Liver (tissue), 8 donors: ENCODE measurements at regions not wholly inside any gene's neighbourhood (a gene's known extent, or its start where the extent isn't known, plus 50 kb on each side); places are given as distances from the start of the nearest gene placed in this dataset.

ENCODE experiments used
- DNase-seq: peaks from one replicate; pipeline ENCODE4 v3.0.0-alpha.2; 2017; ENCODE audit warnings: low spot score
- H3K27ac ChIP-seq, 2 donors: one replicate each; pipeline ENCODE4 v1.7.0; 2013; ENCODE audit warnings: inconsistent platforms in 2 of 2, low read length in 2 of 2, control low read depth in 1 of 2, low read depth in 1 of 2, mild to moderate bottlenecking in 1 of 2
- H3K27me3 ChIP-seq, 4 donors: one replicate each; pipeline versions ENCODE4 v1.6.1 to v1.7.0; 2013; ENCODE audit warnings: low read length in 3 of 4, inconsistent platforms in 1 of 4, mild to moderate bottlenecking in 1 of 4, moderate library complexity in 1 of 4; ENCODE audit not compliant: control insufficient read depth in 4 of 4, insufficient read depth in 4 of 4
- H3K36me3 ChIP-seq, 4 donors: one replicate each; pipeline versions ENCODE4 v1.6.1 to v1.7.0; 2013; ENCODE audit warnings: low read length in 3 of 4, mild to moderate bottlenecking in 3 of 4, low read depth in 1 of 4, moderate library complexity in 1 of 4; ENCODE audit not compliant: control insufficient read depth in 4 of 4, insufficient read depth in 3 of 4
- H3K4me1 ChIP-seq, 4 donors: one replicate each; pipeline versions ENCODE4 v1.6.1 to v1.7.0; 2013; ENCODE audit warnings: low read length in 3 of 4, mild to moderate bottlenecking in 3 of 4, moderate library complexity in 1 of 4; ENCODE audit not compliant: control insufficient read depth in 4 of 4, insufficient read depth in 4 of 4
- H3K4me3 ChIP-seq, 3 donors: one replicate each; pipeline versions ENCODE4 v1.6.1 to v1.7.0; 2013; ENCODE audit warnings: low read length in 3 of 3, control low read depth in 1 of 3, low read depth in 1 of 3, mild to moderate bottlenecking in 1 of 3
- H3K9ac ChIP-seq, 2 donors: one replicate each; pipeline ENCODE4 v1.7.0; 2013; ENCODE audit warnings: low read length in 2 of 2, mild to moderate bottlenecking in 2 of 2, moderate library complexity in 2 of 2, control low read depth in 1 of 2, low read depth in 1 of 2
- H3K9me3 ChIP-seq, 4 donors: one replicate each; pipeline versions ENCODE4 v1.6.1 to v1.7.0; 2013; ENCODE audit warnings: low read length in 3 of 4; ENCODE audit not compliant: control insufficient read depth in 4 of 4
- ATF3 ChIP-seq: IDR thresholded peaks from 2 replicates; pipeline ENCODE4 v1.6.1; 2016; ENCODE audit warnings: antibody characterized with exemption
- CTCF ChIP-seq: fragments of 150-350 bp; IDR thresholded peaks from 2 replicates; pipeline ENCODE4 v1.5.1; 2017; ENCODE audit warnings: improper control_type of control experiment, low read depth, low read length; ENCODE audit not compliant: missing input control
- EGR1 ChIP-seq, 2 donors: IDR thresholded peaks; 2 replicates each; pipeline ENCODE4 v1.6.1; 2016 to 2018; ENCODE audit warnings: antibody characterized with exemption in 2 of 2, low read depth in 2 of 2
- FOXA1 ChIP-seq: IDR thresholded peaks from 2 replicates; pipeline ENCODE4 v1.6.1; 2016; ENCODE audit warnings: antibody characterized with exemption
- FOXA2 ChIP-seq: IDR thresholded peaks from 2 replicates; pipeline ENCODE4 v1.6.1; 2016; ENCODE audit warnings: antibody characterized with exemption
- GABPA ChIP-seq, 2 donors: IDR thresholded peaks in 1 of 2; conservative IDR thresholded peaks in 1 of 2; 2 replicates each; pipeline ENCODE4 v1.6.1; 2016; ENCODE audit warnings: antibody characterized with exemption in 2 of 2, mild to moderate bottlenecking in 1 of 2, moderate library complexity in 1 of 2
- HNF4A ChIP-seq, 2 donors: conservative IDR thresholded peaks; 2 replicates each; pipeline ENCODE4 v1.6.1; 2016; ENCODE audit warnings: antibody characterized with exemption in 2 of 2, mild to moderate bottlenecking in 2 of 2
- HNF4G ChIP-seq: IDR thresholded peaks from 2 replicates; pipeline ENCODE4 v1.6.1; 2016; ENCODE audit warnings: antibody characterized with exemption
- JUND ChIP-seq, 2 donors: IDR thresholded peaks; 2 replicates each; pipeline ENCODE4 v1.6.1; 2016; ENCODE audit warnings: antibody characterized with exemption in 2 of 2
- NR2F2 ChIP-seq: IDR thresholded peaks from 2 replicates; pipeline ENCODE4 v1.6.1; 2016; ENCODE audit warnings: antibody characterized with exemption
- RAD21 ChIP-seq, 2 donors: IDR thresholded peaks; 2 replicates each; pipeline ENCODE4 v1.6.1; 2016; ENCODE audit warnings: antibody characterized with exemption in 2 of 2, mild to moderate bottlenecking in 2 of 2
- REST ChIP-seq: IDR thresholded peaks from 2 replicates; pipeline ENCODE4 v1.6.1; 2016; ENCODE audit warnings: antibody characterized with exemption, mild to moderate bottlenecking
- RXRA ChIP-seq, 2 donors: IDR thresholded peaks; 2 replicates each; pipeline ENCODE4 v1.6.1; 2017 to 2018; ENCODE audit warnings: antibody characterized with exemption in 2 of 2, mild to moderate bottlenecking in 1 of 2
- SP1 ChIP-seq: IDR thresholded peaks from 2 replicates; pipeline ENCODE4 v1.6.1; 2018; ENCODE audit warnings: antibody characterized with exemption, mild to moderate bottlenecking
- TAF1 ChIP-seq: conservative IDR thresholded peaks from 2 replicates; pipeline ENCODE4 v1.6.1; 2016; ENCODE audit warnings: antibody characterized with exemption, mild to moderate bottlenecking
- YY1 ChIP-seq: IDR thresholded peaks from 2 replicates; pipeline ENCODE4 v1.6.1; 2016; ENCODE audit warnings: antibody characterized with exemption, mild to moderate bottlenecking
- WGBS: extraction: QIAGEN DNeasy Blood & Tissue Kit; methylation state at CpG from one replicate; pipeline ENCODE4 v1.1.7; 2013; 5-methylcytosine and 5-hydroxymethylcytosine counted together
- TF ChIP-seq, protein P1 (sequence below): IDR thresholded peaks from 2 replicates; pipeline ENCODE4 v1.6.1; 2016; ENCODE audit warnings: antibody characterized with exemption
- TF ChIP-seq, protein P2 (sequence below): IDR thresholded peaks from 2 replicates; pipeline ENCODE4 v1.6.1; 2016; ENCODE audit warnings: antibody characterized with exemption
- donor health status: healthy.
- donor health status: healthy.
- donor health status: healthy.
- donor health status: healthy.
- donor health status: healthy.

DNA sequence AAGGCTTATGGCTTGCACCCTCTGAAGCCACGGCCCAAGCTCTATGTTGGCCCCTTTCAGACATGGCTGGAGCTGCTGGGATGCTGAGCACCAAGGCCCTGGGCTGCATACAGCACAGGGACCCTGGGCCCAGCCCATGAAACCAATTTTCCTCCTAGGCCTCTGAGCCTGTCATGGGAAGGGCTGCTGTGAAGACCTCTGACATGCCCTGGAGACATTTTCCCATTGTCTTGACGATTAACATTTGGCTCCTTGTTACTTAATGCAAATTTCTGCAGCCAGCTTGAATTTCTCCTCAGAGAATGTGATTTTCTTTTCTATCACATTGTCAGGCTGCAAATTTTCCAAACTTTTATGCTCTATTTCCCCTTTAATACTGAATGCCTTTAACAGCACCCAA lies 844.7 kb downstream of the PCDH18 start:
- Histone ChIP-seq H3K4me3 (no peak overlapping the region), H3K9me3 (no peaks in the 10 kb centered on the region), H3K9ac (no peak overlapping the region), H3K4me1 (no peaks in the 10 kb centered on the region), H3K27me3 (no peaks in the 10 kb centered on the region), H3K27ac (no peak overlapping the region), H3K36me3 (no peaks in the 10 kb centered on the region)
- no peak for TF ChIP-seq EGR1 (IDR thresholded peaks at IDR 0.05; ENCODE audit: low read depth in 2 of 2)
- TF ChIP-seq HNF4G, result no peak
- TF ChIP-seq RXRA (IDR thresholded peaks at IDR 0.05), result no peak
- TF ChIP-seq FOXA1, result no peak
- TF ChIP-seq SP1, result no peak
- TF ChIP-seq FOXA2, result no peak
- no peak for TF ChIP-seq NR2F2
- TF ChIP-seq YY1, result no peak
- 66% methylated on average over 2 of the region's 2 CpGs for WGBS
- DNase-seq, result no peak

DNA sequence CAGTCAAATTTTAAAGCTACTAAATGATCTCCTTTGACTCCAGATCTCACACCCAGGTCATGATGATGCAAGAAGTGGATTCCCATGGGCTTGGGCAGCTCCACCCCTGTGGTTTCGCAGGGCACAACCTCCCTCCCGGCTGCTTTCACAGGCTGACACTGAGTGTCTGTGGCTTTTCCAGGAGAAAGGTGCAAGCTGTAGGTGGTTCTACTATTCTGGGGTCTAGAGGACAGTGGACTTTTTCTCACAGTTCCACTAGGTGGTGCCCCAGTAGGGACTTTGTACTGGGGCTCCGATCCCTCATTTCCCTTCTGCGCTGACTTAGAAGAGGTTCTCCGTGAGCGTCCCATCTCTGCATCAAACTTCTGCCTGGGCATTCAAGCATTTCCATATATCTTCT lies 845.2 kb downstream of the PCDH18 start:
- H3K4me3 ChIP-seq, result no peak overlapping the region
- DNase-seq, result no peak
- H3K36me3 ChIP-seq, result no peaks in the 10 kb centered on the region
- no peak overlapping the region for H3K9ac ChIP-seq
- no peak overlapping the region for H3K27ac ChIP-seq
- WGBS, result 88% methylated on average over 6 of the region's 6 CpGs
- no peaks in the 10 kb centered on the region for H3K27me3 ChIP-seq
- TF ChIP-seq, protein P1, sequence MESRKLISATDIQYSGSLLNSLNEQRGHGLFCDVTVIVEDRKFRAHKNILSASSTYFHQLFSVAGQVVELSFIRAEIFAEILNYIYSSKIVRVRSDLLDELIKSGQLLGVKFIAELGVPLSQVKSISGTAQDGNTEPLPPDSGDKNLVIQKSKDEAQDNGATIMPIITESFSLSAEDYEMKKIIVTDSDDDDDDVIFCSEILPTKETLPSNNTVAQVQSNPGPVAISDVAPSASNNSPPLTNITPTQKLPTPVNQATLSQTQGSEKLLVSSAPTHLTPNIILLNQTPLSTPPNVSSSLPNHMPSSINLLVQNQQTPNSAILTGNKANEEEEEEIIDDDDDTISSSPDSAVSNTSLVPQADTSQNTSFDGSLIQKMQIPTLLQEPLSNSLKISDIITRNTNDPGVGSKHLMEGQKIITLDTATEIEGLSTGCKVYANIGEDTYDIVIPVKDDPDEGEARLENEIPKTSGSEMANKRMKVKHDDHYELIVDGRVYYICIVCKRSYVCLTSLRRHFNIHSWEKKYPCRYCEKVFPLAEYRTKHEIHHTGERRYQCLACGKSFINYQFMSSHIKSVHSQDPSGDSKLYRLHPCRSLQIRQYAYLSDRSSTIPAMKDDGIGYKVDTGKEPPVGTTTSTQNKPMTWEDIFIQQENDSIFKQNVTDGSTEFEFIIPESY, result no peak
- TF ChIP-seq FOXA1 (no peak), JUND (IDR thresholded peaks at IDR 0.05) (no peak), CTCF (no peak), GABPA (IDR thresholded peaks at IDR 0.05 in 1 of 2, conservative IDR thresholded peaks at IDR 0.05 in 1 of 2) (no peak), SP1 (no peak), RXRA (IDR thresholded peaks at IDR 0.05) (no peak), EGR1 (IDR thresholded peaks at IDR 0.05; ENCODE audit: low read depth in 2 of 2) (no peak), REST (no peak), NR2F2 (no peak), FOXA2 (no peak), HNF4A (conservative IDR thresholded peaks at IDR 0.05) (no peak), ATF3 (no peak), HNF4G (no peak), RAD21 (IDR thresholded peaks at IDR 0.05) (no peak), TAF1 (no peak), YY1 (no peak)
- TF ChIP-seq, protein P2, sequence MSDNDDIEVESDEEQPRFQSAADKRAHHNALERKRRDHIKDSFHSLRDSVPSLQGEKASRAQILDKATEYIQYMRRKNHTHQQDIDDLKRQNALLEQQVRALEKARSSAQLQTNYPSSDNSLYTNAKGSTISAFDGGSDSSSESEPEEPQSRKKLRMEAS, result no peak
- H3K4me1 ChIP-seq, result no peaks in the 10 kb centered on the region
- H3K9me3 ChIP-seq, result no peaks in the 10 kb centered on the region
